ENCODE measurements at regions not wholly inside any gene's neighbourhood (a gene's known extent, or its start where the extent isn't known, plus 50 kb on each side); places are given as distances from the start of the nearest gene placed in this dataset.
"Not testable (repeated sequence)": the region's sequence is repeated elsewhere in the genome, so short reads cannot be mapped to it uniquely, and the experiment has no call there.

DNA sequence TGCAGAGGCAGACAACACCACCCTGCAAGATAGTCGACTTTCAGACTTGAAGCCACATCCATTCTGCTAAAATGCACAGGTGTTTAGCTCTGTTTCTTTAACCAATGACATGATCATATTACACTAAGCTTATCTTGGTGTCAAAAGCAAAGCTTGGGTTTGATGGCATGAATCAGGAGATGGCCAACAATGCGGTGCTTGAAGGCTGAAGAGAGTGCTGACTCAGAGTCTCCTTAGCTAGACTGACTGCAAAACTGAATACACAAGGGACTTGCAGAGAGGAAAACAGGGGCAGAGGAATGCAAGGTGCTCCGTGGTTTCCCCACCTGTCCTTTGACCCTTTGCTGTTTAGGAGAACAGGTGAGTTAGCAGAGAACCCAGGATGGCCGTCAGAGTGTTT lies 262.6 kb downstream of the SIPA1L2 start:
- DNase-seq (ENCODE audit: extremely low read depth, low read depth), result no peak

DNA sequence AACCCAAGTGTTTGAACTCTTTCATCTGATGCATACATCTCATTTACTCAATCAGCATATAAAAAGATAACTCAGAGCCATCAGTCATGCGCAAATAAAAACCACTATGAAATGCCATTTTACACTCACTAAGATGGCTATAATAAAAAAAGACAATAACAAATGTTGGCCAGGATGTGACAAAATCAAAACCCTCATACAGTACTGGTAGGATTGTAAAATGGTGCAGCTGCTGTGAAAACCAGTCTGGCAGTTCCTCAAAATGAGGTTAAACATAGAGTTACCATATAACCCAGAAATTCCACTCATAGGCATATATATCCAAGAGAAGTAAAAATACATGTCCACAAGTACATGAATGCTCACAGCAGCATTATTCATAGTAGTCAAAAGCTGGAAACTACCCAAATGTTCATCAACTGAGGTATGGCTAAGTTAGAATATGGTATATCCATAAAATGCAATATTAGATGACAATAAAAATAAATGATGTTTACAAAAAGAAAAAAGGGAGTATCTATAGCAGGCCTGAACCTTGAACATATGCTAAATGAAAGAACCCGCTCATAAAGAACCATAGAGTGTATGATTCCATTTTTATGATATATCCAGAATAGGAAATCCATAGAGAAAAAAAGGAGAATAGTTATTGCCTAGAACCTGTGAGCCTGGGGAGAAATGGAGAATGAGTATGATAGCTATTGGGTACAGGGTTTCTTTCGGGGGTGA lies 265.1 kb downstream of the SIPA1L2 start:
- no peak for DNase-seq (ENCODE audit: extremely low read depth, low read depth)

DNA sequence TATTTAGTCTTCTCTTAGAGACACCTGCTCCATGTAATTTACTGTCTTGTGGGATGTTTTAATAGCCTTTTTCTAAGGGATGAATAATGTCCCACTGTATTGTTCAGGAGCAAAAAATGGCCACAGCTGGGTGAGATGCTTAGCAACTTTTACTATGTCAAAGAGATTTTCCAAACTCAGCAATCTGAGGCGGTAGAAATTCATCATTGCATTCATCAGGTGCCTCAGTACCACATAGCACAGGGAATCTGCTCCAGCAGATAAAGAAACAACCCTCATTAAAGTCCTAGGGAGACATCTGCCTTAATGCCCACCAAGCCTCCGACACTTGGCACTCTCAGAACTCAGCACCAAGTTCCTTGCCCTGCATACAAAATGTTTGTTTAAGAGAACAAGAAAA lies 266.9 kb downstream of the SIPA1L2 start:
- DNase-seq (ENCODE audit: extremely low read depth, low read depth), result no peak

DNA sequence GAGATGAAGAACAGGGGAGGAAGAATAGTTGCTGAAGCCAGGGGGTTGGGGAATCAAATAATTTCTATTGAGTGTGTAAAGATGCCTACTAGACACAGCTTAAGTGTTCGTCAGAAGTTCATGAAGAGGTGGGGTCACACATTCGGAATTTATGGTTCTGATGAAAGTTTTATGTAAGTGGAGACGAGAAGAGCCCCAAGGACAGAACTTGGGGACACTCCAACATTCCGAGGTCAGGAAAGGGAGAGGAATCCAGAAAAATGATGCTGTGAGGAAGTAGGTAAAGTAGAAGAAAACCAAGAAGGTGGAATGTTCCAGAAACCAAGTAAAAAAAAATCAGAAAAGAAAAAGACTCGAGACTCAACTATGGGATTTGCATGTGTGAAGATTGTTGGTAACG lies 272.5 kb downstream of the SIPA1L2 start:
- no peak for DNase-seq (ENCODE audit: extremely low read depth, low read depth)

DNA sequence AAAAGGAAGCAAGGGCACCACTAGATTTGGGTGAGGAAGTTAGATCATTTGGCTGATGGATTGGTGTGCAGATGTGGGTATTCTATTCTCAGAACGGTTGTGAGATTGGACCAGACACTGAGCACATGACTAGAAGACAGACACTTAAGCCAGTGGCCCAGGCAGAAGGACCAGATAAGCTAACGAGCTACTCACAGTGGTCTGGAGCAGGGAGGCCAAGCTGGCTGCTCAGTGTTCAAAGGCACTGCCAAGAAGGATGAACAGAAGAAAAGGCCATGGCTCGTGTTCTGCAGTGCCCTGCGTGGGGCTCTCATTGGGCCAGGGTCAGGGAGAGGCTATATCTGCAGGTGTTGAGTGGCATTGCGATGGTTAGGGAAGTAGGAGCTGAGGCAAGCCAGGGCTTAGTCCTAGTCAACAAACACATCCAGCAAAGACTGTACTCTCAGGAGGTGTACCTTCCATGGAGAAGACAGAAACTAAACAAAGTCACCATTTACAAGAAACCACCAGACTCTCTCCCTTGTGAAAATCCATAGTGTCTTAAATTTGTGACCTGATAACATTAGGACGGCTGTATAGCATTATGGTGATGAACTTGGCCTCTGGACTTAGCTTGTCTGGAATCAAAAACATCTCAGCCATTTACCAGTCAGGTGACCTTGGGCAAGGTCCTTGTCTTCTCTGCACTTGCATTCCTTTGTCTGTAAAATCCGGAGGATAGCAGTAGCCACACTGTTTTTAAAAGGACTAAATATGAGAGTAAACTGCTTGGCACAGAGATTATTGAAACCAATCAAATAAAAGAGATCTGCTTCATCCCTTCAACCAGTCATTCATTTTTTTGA lies 274.5 kb downstream of the SIPA1L2 start:
- no peak for DNase-seq (ENCODE audit: extremely low read depth, low read depth)

DNA sequence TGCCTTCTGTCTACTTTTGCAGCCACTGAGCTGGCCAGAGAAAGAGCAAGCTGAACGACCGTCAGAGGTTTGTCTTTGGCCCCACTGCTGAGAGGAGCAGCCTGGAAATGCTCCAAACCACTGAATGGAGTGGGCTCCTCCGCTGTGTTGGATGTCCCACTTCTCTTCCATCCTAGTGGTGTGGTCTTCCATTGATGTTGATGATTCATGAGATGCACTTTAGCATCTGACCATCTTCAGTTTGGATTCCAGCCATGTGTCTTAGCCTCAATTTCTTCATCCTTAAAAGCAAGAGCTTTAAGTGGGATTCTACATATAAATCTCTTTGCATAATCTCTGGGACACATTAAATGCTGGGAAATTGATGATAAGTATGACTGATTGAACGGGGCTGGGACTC lies 276.9 kb downstream of the SIPA1L2 start:
- DNase-seq (ENCODE audit: extremely low read depth, low read depth), result no peak

DNA sequence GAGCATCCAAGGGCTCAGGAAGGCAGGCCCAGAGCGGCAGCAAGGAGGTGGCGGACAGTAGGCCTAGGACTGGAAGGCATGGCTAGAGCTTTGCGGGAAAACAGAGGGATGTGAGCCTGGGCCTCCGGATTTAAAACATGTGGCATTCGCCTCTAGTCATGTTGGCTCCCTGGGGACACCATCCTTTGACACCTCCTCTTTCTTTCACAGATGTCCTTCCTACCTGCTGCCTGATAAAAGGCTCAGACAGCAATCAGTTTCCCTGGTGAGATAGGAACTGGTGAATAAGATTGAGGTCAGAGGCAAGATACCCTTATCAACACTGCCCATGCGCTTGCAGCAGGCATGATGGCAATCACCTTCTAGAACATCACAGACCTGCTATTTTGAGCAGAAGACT lies 277.6 kb downstream of the SIPA1L2 start:
- DNase-seq (ENCODE audit: extremely low read depth, low read depth), result no peak

DNA sequence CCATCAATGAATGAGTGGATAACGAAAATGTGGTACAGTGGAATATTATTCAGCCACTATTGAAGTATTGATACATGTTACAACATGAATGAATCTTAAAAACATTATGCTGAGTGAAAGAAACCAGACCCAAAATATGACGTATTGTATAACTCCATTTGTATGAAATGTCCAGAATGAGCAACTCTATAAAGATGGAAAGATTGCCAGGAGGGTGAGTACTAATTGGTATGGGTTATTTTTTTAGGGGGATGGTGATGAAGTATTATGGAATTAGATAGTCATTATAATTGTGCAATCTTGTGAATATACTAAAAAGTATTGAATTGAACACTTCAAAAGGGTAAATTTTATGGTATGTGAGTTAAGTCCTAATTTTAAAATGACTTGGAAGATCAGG lies 278.6 kb downstream of the SIPA1L2 start:
- no peak for DNase-seq (ENCODE audit: extremely low read depth, low read depth)

DNA sequence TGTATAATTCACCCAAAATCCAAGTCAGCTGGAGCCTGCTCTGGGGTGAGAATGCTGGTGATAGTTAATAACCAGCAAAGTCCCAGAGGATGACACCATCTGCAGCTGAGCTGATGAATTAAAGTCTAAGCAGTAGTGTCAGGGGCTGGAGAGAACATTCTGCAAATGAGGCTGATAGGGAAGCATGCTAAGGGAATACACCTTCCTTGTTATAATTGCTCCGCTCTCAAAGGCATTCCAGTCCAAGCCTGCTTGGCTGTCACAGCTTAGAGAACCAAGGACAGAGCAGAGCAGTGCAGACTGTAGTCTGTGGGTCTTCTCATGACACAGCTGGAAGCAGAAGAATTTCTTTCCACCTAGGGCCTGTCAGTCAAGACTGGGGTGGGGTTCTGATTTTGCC lies 283.1 kb downstream of the SIPA1L2 start:
- DNase-seq (ENCODE audit: extremely low read depth, low read depth), result no peak

DNA sequence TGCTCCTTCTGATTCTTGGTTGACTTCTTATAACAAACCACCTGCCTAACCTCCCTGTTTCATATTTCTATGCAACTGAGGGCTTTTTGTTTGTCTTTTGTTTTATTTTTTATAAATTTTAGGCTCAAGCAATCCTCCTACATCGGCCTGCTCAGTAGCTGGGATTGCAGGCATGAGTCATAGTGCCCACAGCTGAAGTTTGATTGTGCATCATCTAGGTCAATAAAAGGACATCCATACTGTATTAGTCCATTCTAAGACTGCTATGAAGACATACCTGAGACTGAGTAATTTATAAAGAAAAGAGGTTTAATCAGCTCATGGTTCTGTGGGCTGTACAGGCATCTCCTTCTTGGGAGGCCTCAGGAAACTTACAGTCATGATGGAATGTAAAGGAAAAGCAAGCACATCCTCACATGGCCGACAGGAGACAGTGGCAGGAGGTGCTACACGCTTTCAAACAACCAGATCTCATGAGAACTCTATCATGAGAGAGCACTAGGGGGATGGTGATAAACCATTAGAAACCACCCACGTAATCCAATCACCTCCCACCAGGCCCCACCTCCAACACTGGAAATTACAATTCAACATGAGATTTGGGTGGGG lies 285.0 kb downstream of the SIPA1L2 start:
- no peak for DNase-seq (ENCODE audit: extremely low read depth, low read depth)

DNA sequence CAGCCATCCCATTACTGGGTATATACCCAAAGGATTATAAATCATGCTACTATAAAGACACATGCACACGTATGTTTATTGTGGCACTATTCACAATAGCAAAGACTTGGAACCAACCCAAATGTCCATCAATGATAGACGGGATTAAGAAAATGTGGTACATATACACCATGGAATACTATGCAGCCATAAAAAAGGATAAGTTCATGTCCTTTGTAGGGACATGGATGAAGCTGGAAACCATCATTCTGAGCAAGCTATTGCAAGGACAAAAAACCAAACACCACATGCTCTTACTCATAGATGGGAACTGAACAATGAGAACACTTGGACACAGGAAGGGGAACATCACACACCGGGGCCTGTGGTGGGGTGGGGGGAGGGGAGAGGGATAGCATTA lies 285.7 kb downstream of the SIPA1L2 start:
- DNase-seq (ENCODE audit: extremely low read depth, low read depth), result not testable (repeated sequence)

DNA sequence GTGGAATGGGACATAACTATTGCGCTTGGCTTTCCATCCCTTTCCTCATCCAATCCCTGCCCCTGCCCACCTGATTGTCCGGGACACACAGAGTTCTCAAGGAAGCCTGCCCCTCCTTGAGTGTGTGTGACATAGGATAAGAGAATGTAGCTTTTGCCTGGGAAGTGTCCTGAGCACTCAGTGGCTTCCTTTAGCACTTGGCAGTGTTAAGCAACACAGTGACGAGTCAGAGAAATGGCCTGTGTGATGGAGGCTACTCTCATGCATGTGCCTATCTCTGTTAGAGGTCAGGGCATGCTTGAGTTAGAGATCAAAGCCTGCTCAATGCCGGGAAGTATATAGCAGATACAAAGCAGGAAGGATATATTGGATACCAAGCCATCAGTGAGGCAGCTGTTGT lies 289.5 kb downstream of the SIPA1L2 start:
- no peak for DNase-seq (ENCODE audit: extremely low read depth, low read depth)

DNA sequence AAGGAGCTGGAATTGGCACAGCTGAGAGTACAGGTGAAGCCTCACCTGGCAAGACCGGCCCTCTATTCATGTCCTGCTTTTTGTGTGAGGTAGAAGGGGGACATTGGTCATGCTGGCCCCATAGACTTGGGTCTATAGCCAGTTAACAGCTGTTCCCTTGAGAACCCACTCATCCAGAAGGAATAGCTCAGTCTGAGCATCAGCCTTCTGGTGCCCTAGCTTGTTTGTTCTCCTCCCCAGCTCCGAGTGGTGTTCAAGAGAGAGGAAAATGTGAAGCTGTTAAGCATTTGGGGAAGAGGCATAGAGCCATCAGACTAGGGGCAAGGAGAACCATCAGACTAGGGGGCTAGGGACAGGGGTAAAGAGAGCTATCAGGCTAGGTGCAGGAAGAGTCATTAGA lies 290.9 kb downstream of the SIPA1L2 start:
- DNase-seq (ENCODE audit: extremely low read depth, low read depth), result no peak

DNA sequence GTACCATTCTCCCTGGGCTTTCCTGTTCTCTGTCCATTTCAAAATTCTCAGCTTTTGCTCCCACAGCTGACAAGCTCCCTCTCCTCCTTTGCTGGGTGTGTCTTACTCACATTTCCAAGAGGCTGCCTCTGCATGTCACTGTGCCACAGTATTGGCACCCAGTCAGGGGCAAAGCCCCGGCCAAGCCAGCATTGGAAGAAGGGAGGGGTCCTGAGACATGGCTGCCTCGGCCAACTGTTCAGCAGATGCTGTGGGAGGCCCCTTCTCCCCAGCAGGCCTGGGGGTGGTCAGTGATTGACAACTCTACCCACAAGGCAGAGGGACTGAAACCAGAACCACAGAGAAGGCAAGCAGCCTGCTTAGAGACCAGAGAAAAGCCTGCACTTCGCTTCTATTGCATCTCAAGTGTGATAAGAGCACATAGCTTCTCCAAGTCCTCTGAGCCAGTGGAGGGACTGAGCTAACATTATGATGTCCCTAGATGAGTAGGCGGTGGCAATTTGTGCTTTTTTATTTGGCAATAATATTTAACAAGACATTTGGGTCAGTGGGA lies 294.1 kb downstream of the SIPA1L2 start:
- DNase-seq (ENCODE audit: extremely low read depth, low read depth), result no peak

DNA sequence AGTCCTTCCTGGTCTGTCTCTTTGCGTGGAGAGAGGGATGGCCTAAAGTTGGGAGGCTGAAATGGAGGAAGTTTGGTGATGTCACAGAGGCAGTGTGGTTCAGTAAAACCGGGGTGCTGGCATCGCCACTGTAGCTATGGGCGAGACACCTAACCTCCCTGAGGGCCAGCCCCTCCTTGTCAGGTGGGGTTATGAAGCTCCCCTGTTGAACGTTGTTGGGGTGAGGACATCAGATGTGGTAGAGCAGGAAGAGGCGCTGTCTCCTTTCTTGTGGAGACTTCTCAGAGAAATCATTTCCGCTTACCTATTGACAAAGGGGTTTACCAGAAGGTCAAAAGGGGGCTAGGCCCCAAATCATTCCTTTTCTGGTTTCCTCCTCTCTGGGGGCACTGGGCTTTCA lies 294.7 kb downstream of the SIPA1L2 start:
- no peak for DNase-seq (ENCODE audit: extremely low read depth, low read depth)

DNA sequence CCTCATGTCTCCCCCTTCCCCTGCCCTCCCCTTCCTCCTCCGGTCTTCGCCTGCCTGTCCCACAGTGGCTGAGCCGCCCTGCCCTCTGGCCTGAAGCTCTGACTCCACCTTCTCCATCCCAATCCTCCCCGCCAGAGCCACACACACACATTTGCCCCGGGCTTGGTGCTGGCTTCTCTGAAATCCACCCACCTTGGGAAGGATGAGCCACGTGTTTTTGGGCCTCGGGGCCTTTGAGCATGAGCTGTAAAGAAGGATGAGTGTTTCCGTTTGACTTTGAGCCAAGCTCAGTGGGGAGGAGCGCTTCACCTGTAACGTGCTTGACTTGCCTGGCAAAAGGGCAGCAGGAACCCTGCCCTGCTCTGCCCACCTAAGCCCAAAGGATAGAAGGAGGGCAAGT lies 295.1 kb downstream of the SIPA1L2 start:
- no peak for DNase-seq (ENCODE audit: extremely low read depth, low read depth)

DNA sequence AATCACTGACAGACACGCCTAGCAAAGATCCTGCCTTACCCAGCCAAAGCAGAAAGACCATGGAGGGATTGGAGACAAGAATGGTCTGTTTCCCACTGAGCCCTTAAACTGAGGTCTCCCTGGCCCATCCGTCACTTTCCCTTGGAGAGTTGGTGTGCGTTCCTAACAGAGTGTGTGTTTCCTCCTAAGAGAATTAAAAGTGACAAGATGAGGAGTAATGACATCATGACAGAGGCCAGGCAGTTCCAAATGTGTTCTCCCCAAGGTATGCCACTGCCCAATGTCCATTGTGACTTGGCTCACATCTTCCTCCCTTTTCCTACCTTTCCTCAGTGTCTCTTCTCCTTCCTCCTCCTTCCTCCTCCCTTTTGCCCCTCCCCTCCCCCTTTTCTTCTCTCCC lies 295.7 kb downstream of the SIPA1L2 start:
- DNase-seq (ENCODE audit: extremely low read depth, low read depth), result no peak

DNA sequence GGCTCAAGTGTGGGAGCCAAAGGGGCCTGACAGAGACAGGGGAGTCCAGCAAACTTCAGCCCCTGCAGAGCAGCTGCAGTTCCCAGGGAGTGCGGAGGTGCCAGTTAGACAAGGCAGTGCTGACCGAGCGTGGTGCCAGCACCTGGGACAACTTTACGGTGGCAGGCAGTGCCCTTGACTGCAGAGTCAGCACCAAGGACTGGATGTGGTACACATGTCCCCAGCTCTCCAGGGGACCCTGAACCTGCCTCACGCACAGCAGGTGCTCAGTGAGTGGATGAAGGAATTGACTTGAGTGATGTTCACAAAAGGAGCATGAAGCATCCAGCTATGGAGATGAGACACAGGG lies 296.5 kb downstream of the SIPA1L2 start:
- no peak for DNase-seq (ENCODE audit: extremely low read depth, low read depth)

DNA sequence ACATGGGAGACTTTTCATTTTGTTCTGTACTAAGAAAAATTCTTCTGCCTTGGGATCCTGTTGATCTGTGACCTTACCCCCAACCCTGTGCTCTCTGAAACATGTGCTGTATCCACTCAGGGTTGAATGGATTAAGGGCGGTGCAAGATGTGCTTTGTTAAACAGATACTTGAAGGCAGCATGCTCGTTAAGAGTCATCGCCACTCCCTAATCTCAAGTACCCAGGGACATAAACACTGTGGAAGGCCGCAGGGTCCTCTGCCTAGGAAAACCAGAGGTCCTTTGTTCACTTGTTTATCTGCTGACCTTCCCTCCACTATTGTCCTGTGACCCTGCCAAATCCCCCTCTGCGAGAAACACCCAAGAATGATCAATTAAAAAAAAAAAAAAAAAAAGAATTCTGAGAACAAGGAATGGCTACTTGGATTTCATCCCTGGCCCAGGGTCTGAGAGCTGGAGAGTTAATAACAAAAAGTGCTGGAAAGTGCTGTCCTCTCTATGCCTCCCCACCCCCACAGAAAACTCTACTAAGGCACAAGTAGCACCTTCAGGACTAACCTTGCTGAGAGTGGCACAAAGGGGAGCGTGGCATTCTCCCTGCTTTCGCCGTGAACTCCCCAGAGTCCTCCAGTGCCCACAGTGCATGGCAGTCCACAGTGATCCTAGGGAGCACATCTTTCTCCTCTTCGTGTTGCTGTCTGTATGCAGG lies 297.1 kb downstream of the SIPA1L2 start:
- not testable (repeated sequence) for DNase-seq (ENCODE audit: extremely low read depth, low read depth)

DNA sequence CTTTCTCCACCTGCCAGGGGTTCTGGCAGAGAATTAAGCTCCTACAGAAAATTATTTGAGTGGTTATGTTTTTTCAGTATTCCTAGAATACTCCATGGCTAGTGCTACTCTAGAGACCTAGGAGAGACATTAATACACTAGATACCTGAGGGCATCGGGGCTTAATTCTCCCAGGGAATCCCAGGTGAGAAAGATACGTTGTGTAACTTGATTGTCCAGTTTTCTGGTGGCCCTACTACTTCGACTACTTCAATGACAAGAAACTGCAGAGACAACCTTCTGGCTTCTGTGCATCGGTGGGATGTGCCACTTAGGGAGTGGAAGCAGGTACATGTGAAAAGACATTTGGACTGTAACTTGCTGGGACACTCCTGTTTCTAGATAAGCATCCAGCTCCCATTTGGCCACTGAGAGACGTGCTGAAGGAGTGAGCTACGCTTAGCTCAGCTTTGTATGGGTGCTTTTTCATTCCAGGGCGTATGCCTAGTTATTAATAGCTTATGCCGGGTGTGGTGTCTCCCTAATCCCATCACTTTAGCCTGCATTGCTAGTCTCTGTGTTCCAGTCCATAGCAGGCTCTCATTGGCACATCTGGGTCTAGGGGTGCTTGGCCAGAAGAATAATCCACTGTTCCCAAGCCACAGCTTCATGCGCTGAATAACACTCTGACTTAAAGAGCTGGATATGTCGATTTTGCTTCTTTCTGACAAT lies 300.7 kb downstream of the SIPA1L2 start:
- DNase-seq (ENCODE audit: extremely low read depth, low read depth), result no peak
